HG03432 (cell line): ENCODE measurements at regions not wholly inside any gene's neighbourhood (a gene's known extent, or its start where the extent isn't known, plus 50 kb on each side); places are given as distances from the start of the nearest gene placed in this dataset.

Source experiments
- ATAC-seq: cut with Tn5 transposase; IDR thresholded peaks from one replicate; pipeline ENCODE4 v1.9.1; 2021; ENCODE audit warnings: mild to moderate bottlenecking, moderate library complexity; ENCODE audit not compliant: unreplicated experiment

GRCh38 chr5:4659851-4660250 is 480.3 kb upstream of the ADAMTS16 start:
- ATAC-seq, result no peak

- ATAC-seq, result no peak
These were observed 478.8 kb upstream of the ADAMTS16 start for GRCh38 chr5:4661326-4661725.

- ATAC-seq, result no peak
These were observed 478.3 kb upstream of the ADAMTS16 start for GRCh38 chr5:4661836-4662235.

- no peak for ATAC-seq
These were observed 477.4 kb upstream of the ADAMTS16 start for GRCh38 chr5:4662756-4663155.

GRCh38 chr5:4665911-4666310 is 474.2 kb upstream of the ADAMTS16 start:
- no peak for ATAC-seq

- no peak for ATAC-seq
These were observed 466.0 kb upstream of the ADAMTS16 start for GRCh38 chr5:4674166-4674565.

GRCh38 chr5:4676934-4677333 is 463.2 kb upstream of the ADAMTS16 start:
- ATAC-seq, result no peak

- no peak for ATAC-seq
These were observed 455.2 kb upstream of the ADAMTS16 start for GRCh38 chr5:4684946-4685345.

- no peak for ATAC-seq
These were observed 441.5 kb upstream of the ADAMTS16 start for GRCh38 chr5:4698596-4698995.

GRCh38 chr5:4699592-4699991 is 440.5 kb upstream of the ADAMTS16 start:
- no peak for ATAC-seq

GRCh38 chr5:4700069-4700468 is 440.1 kb upstream of the ADAMTS16 start:
- no peak for ATAC-seq

- no peak for ATAC-seq
These were observed 439.3 kb upstream of the ADAMTS16 start for GRCh38 chr5:4700871-4701270.

GRCh38 chr5:4703931-4704458 is 436.1 kb upstream of the ADAMTS16 start:
- ATAC-seq, result no peak

GRCh38 chr5:4704951-4705350 is 435.2 kb upstream of the ADAMTS16 start:
- no peak for ATAC-seq

GRCh38 chr5:4716781-4717180 is 423.3 kb upstream of the ADAMTS16 start:
- no peak for ATAC-seq

- ATAC-seq, result no peak
These were observed 422.7 kb upstream of the ADAMTS16 start for GRCh38 chr5:4717446-4717845.

GRCh38 chr5:4720831-4721230 is 419.3 kb upstream of the ADAMTS16 start:
- ATAC-seq, result no peak

GRCh38 chr5:4722886-4723285 is 417.2 kb upstream of the ADAMTS16 start:
- no peak for ATAC-seq

GRCh38 chr5:4725594-4725993 is 414.5 kb upstream of the ADAMTS16 start:
- ATAC-seq, result no peak

- no peak for ATAC-seq
These were observed 409.9 kb upstream of the ADAMTS16 start for GRCh38 chr5:4730279-4730678.

- no peak for ATAC-seq
These were observed 405.8 kb upstream of the ADAMTS16 start for GRCh38 chr5:4734348-4734747.

- no peak for ATAC-seq
These were observed 404.9 kb upstream of the ADAMTS16 start for GRCh38 chr5:4735261-4735660.

GRCh38 chr5:4737868-4738267 is 402.3 kb upstream of the ADAMTS16 start:
- ATAC-seq, result no peak

- no peak for ATAC-seq
These were observed 401.8 kb upstream of the ADAMTS16 start for GRCh38 chr5:4738298-4738697.
